ENCODE measurements at regions not wholly inside any gene's neighbourhood (a gene's known extent, or its start where the extent isn't known, plus 50 kb on each side); places are given as distances from the start of the nearest gene placed in this dataset.

GRCh38 chr2:188142636-188143295 is 148.9 kb upstream of the GULP1 start:
- in situ Hi-C loops (cut with HindIII; ENCODE audit: low pct_unique_long_range_greater_than_20kb, low sequenced_read_pairs): no loop called here
- TF ChIP-seq JUND (IDR thresholded peaks at IDR 0.05; ENCODE audit: low read depth): no peak
- DNase-seq (ENCODE audit: low read depth in 1 of 2, low spot score in 1 of 2): peak in 1 of 2 experiments; percentile 15

- in situ Hi-C loops (cut with HindIII; ENCODE audit: low pct_unique_long_range_greater_than_20kb, low sequenced_read_pairs): no loop called here
Observed at GRCh38 chr2:188145885-188146284, 145.8 kb upstream of the GULP1 start.

GRCh38 chr2:188146888-188147287 is 144.8 kb upstream of the GULP1 start:
- TF ChIP-seq JUND (IDR thresholded peaks at IDR 0.05; ENCODE audit: low read depth): no peak
- in situ Hi-C loops (cut with HindIII; ENCODE audit: low pct_unique_long_range_greater_than_20kb, low sequenced_read_pairs): no loop called here
- DNase-seq (ENCODE audit: low read depth in 1 of 2, low spot score in 1 of 2): no peak

More at GRCh38 chr2:188145885-188146284, 145.8 kb upstream of the GULP1 start:
- no peak for TF ChIP-seq JUND (IDR thresholded peaks at IDR 0.05; ENCODE audit: low read depth)
- DNase-seq (ENCODE audit: low read depth in 1 of 2, low spot score in 1 of 2): no peak

- in situ Hi-C loops (cut with HindIII; ENCODE audit: low pct_unique_long_range_greater_than_20kb, low sequenced_read_pairs): no loop called here
- no peak for DNase-seq (ENCODE audit: low read depth in 1 of 2, low spot score in 1 of 2)
- TF ChIP-seq JUND (IDR thresholded peaks at IDR 0.05; ENCODE audit: low read depth): no peak
Observed at GRCh38 chr2:188151670-188152069, 140.0 kb upstream of the GULP1 start.

- TF ChIP-seq JUND (IDR thresholded peaks at IDR 0.05; ENCODE audit: low read depth): no peak
- in situ Hi-C loops (cut with HindIII; ENCODE audit: low pct_unique_long_range_greater_than_20kb, low sequenced_read_pairs): no loop called here
- no peak for DNase-seq (ENCODE audit: low read depth in 1 of 2, low spot score in 1 of 2)
Observed at GRCh38 chr2:188158337-188159100, 133.2 kb upstream of the GULP1 start.

GRCh38 chr2:188159484-188159883 is 132.2 kb upstream of the GULP1 start:
- peak in 1 of 2 experiments; percentile 2 for DNase-seq (ENCODE audit: low read depth in 1 of 2, low spot score in 1 of 2)
- TF ChIP-seq JUND (IDR thresholded peaks at IDR 0.05; ENCODE audit: low read depth): no peak
- in situ Hi-C loops (cut with HindIII; ENCODE audit: low pct_unique_long_range_greater_than_20kb, low sequenced_read_pairs): no loop called here

- no peak for DNase-seq (ENCODE audit: low read depth in 1 of 2, low spot score in 1 of 2)
- in situ Hi-C loops (cut with HindIII; ENCODE audit: low pct_unique_long_range_greater_than_20kb, low sequenced_read_pairs): no loop called here
- TF ChIP-seq JUND (IDR thresholded peaks at IDR 0.05; ENCODE audit: low read depth): no peak
Observed at GRCh38 chr2:188170356-188170755, 121.3 kb upstream of the GULP1 start.

- DNase-seq (ENCODE audit: low read depth in 1 of 2, low spot score in 1 of 2): no peak
Observed at GRCh38 chr2:188176620-188177019, 115.1 kb upstream of the GULP1 start.

GRCh38 chr2:188181067-188181838 is 110.4 kb upstream of the GULP1 start:
- DNase-seq (ENCODE audit: low read depth in 1 of 2, low spot score in 1 of 2): no peak
- no peak for TF ChIP-seq JUND (IDR thresholded peaks at IDR 0.05; ENCODE audit: low read depth)
- in situ Hi-C loops (cut with HindIII; ENCODE audit: low pct_unique_long_range_greater_than_20kb, low sequenced_read_pairs): no loop called here

More at GRCh38 chr2:188176620-188177019, 115.1 kb upstream of the GULP1 start:
- in situ Hi-C loops (cut with HindIII; ENCODE audit: low pct_unique_long_range_greater_than_20kb, low sequenced_read_pairs): no loop called here
- TF ChIP-seq JUND (IDR thresholded peaks at IDR 0.05; ENCODE audit: low read depth): no peak

GRCh38 chr2:188181884-188182283 is 109.8 kb upstream of the GULP1 start:
- no peak for TF ChIP-seq JUND (IDR thresholded peaks at IDR 0.05; ENCODE audit: low read depth)
- in situ Hi-C loops (cut with HindIII; ENCODE audit: low pct_unique_long_range_greater_than_20kb, low sequenced_read_pairs): no loop called here
- no peak for DNase-seq (ENCODE audit: low read depth in 1 of 2, low spot score in 1 of 2)

- in situ Hi-C loops (cut with HindIII; ENCODE audit: low pct_unique_long_range_greater_than_20kb, low sequenced_read_pairs): no loop called here
- no peak for DNase-seq (ENCODE audit: low read depth in 1 of 2, low spot score in 1 of 2)
Observed at GRCh38 chr2:188187726-188188125, 103.9 kb upstream of the GULP1 start.

GRCh38 chr2:188189356-188189755 is 102.3 kb upstream of the GULP1 start:
- no peak for TF ChIP-seq JUND (IDR thresholded peaks at IDR 0.05; ENCODE audit: low read depth)
- DNase-seq (ENCODE audit: low read depth in 1 of 2, low spot score in 1 of 2): no peak
- in situ Hi-C loops (cut with HindIII; ENCODE audit: low pct_unique_long_range_greater_than_20kb, low sequenced_read_pairs): no loop called here

More at GRCh38 chr2:188187726-188188125, 103.9 kb upstream of the GULP1 start:
- no peak for TF ChIP-seq JUND (IDR thresholded peaks at IDR 0.05; ENCODE audit: low read depth)

GRCh38 chr2:188193230-188193629 is 98.4 kb upstream of the GULP1 start:
- in situ Hi-C loops (cut with HindIII; ENCODE audit: low pct_unique_long_range_greater_than_20kb, low sequenced_read_pairs): no loop called here
- TF ChIP-seq JUND (IDR thresholded peaks at IDR 0.05; ENCODE audit: low read depth): no peak
- no peak for DNase-seq (ENCODE audit: low read depth in 1 of 2, low spot score in 1 of 2)

Data from T47D (cell line).